GOT3 (cell line): ENCODE measurements at regions not wholly inside any gene's neighbourhood (a gene's known extent, or its start where the extent isn't known, plus 50 kb on each side); places are given as distances from the start of the nearest gene placed in this dataset.

Experiments
- DNase-seq: peaks from one replicate; lab custom pipeline; 2025; ENCODE audit warnings: mixed read lengths; lab: John Stamatoyannopoulos, UW

DNA sequence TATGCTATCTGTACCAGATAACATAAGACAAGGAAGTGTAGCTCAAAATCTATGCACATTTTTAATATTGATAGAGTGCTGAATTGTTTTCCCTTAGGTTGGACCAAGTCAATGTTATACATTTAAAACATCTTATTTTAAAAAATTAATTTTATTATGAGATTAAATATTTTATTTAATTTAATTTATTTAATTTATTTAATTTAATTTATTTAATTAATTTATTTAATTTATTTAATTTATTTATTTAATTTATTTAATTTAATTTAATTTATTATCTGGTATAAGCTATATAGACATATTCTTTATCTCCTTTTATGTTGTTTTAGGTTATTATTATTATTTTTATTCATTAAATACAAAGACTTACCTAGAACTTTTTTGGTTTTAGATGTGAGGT, 551.7 kb upstream of the LRRTM1 start:
- no peak for DNase-seq

GRCh38 chr2:80854831-80855230, 550.3 kb upstream of the LRRTM1 start:
- no peak for DNase-seq

- DNase-seq = no peak
These were observed 548.2 kb upstream of the LRRTM1 start for GRCh38 chr2:80852808-80853139.

GRCh38 chr2:80852079-80852807, 547.7 kb upstream of the LRRTM1 start:
- DNase-seq = no peak

- no peak for DNase-seq
These were observed 526.3 kb upstream of the LRRTM1 start for GRCh38 chr2:80830891-80831290.

- no peak for DNase-seq
These were observed 518.4 kb upstream of the LRRTM1 start for GRCh38 chr2:80822999-80823398.

- no peak for DNase-seq
These were observed 510.7 kb upstream of the LRRTM1 start for GRCh38 chr2:80815259-80815658.

DNA sequence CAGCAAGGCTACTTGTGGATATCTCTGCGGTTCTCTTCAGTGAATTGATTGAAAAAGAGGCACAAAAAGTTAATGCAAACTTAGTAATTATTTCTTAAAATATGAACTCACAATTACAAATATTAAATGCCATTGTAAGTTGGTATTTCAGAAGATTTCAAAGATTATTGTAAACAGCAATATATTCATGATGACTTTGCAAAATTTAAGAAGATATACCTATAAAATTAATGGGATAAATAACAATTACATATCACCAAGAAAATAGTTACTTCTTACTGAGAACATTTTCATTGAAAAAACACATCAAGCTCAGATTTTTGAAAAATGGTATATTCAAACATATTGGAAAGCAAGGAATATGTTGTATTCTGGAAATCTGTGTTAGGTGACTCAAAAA, 482.0 kb upstream of the LRRTM1 start:
- DNase-seq = no peak

GRCh38 chr2:80778704-80779103, 474.2 kb upstream of the LRRTM1 start:
- DNase-seq = no peak

GRCh38 chr2:80748592-80748991, 444.0 kb upstream of the LRRTM1 start:
- no peak for DNase-seq

DNA sequence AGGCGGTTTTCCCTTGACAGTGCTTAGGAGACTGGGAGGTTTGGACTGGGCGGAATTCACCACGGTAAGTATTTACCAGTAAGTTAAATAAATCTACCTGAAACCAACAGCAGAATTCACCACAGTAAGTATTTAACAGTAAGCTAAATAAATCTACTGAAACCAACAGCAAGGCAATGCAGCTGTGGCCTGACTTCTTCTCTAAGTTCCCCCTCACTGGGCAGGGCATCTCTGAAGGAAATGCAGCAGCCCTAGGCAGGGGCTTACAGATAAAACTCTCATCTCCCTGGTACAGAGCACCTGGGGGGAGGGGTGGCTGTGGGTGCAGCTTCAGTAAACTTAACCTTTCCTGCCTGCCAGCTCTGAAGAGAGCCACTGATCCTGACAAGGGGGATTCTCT, 432.5 kb upstream of the LRRTM1 start:
- no peak for DNase-seq

- DNase-seq = no peak
These were observed 420.4 kb upstream of the LRRTM1 start for GRCh38 chr2:80725001-80725400.

- no peak for DNase-seq
These were observed 418.3 kb upstream of the LRRTM1 start for GRCh38 chr2:80722803-80723202.

DNA sequence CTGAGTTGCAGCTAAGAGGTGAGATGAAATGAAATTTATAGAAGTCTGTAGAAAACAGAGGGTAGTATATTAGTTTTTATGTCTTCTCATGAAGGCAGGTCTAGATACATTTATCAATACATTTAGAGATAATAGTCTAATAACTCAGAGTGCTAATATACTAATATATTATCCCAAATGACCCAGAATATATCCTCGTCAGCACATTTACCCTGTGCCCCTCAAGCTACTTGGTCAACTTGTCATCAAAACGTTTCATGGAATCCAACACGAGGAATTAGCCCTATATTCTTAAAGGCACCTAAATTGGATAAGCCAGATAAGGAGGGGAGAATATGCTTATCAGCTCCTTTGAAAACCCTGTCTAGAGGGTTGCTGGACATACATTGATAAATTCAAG, 415.1 kb upstream of the LRRTM1 start:
- no peak for DNase-seq

- DNase-seq = no peak
These were observed 410.9 kb upstream of the LRRTM1 start for GRCh38 chr2:80715433-80715832.

- no peak for DNase-seq
These were observed 407.4 kb upstream of the LRRTM1 start for GRCh38 chr2:80711915-80712314.

GRCh38 chr2:80706951-80707350, 402.4 kb upstream of the LRRTM1 start:
- no peak for DNase-seq

- no peak for DNase-seq
These were observed 402.0 kb upstream of the LRRTM1 start for GRCh38 chr2:80706541-80706940.

GRCh38 chr2:80703532-80703931, 399.0 kb upstream of the LRRTM1 start:
- DNase-seq = no peak

DNA sequence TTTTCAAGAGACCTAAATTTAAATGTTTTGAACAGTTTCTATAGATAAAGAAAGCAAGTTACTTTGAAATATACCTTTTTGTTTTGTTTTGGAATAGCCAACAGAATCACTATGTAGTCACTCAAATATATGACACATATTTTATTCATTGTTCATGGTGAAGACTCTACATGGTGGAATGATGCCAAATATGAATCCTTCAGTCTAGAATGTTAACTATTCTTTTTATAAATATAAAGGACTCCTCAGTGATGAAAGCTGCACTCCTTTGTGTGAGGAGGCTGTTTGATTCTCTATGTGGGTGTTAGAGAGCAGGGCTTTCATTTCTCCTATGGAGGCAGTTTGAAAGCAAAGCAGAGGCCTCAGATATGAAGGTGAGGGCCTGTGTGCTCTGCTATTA, 396.4 kb upstream of the LRRTM1 start:
- no peak for DNase-seq
